Activated B cell treated with CpG ODN at 0.5 μM for 24 hours (primary cell): ENCODE measurements at regions not wholly inside any gene's neighbourhood (a gene's known extent, or its start where the extent isn't known, plus 50 kb on each side); places are given as distances from the start of the nearest gene placed in this dataset.

Source experiments
- ATAC-seq: fragments of 200-7000 bp; cut with Tn5 transposase; one replicate; pipeline ENCODE4 v1.10.0; 2021; ENCODE audit warnings: low read depth, mild to moderate bottlenecking, moderate library complexity
- CTCF ChIA-PET: fragments of 350-600 bp; sonication (Branson Sonifier 250); formaldehyde crosslinking; loops from one replicate; lab custom pipeline; 2021; ENCODE audit warnings: antibody characterized with exemption; lab: Charles Lee
- POLR2A ChIA-PET: fragments of 350-600 bp; sonication (Branson Sonifier 250); formaldehyde crosslinking; loops from one replicate; lab custom pipeline; 2021; ENCODE audit warnings: antibody characterized with exemption; lab: Charles Lee
- DNase-seq: peaks from one replicate; pipeline ENCODE4 v3.0.0; 2022
- H3K27ac Mint-ChIP-seq: one replicate; pipeline ENCODE4 v1.8.0; 2020; ENCODE audit warnings: mixed read lengths
- H3K27me3 Mint-ChIP-seq: one replicate; pipeline ENCODE4 v1.8.0; 2021; ENCODE audit warnings: mixed read lengths
- H3K36me3 Mint-ChIP-seq: one replicate; pipeline ENCODE4 v1.8.0; 2021; ENCODE audit warnings: low read depth, mixed read lengths
- H3K4me1 Mint-ChIP-seq: one replicate; pipeline ENCODE4 v1.8.0; 2021; ENCODE audit warnings: mixed read lengths
- H3K4me3 Mint-ChIP-seq: one replicate; pipeline ENCODE4 v1.8.0; 2020; ENCODE audit warnings: mild to moderate bottlenecking, mixed read lengths
- H3K9me3 Mint-ChIP-seq: one replicate; pipeline ENCODE4 v1.8.0; 2020; ENCODE audit warnings: mixed read lengths
- CTCF ChIP-seq: fragments of 200-600 bp; IDR thresholded peaks from one replicate; pipeline ENCODE4 v1.8.0; 2022; ENCODE audit warnings: antibody characterized with exemption, mild to moderate bottlenecking
- intact Hi-C: fragments of 100-400 bp; cut with micrococcal nuclease; formaldehyde crosslinking; loops from one replicate; pipeline ENCODE4 v1.15.1; 2024

GRCh38 chr22:49404020-49404419 lies 423.7 kb downstream of the BRD1 start:
- CTCF ChIA-PET: no interaction called here
- intact Hi-C loops: no loop called here
- DNase-seq (no peak), ATAC-seq (no peak)
- TF ChIP-seq CTCF: no peak
- H3K36me3 Mint-ChIP-seq: no peaks in the 10 kb centered on the region
- no peaks in the 10 kb centered on the region for H3K9me3 Mint-ChIP-seq
- POLR2A ChIA-PET: no interaction called here
- H3K4me3 Mint-ChIP-seq: no peak overlapping the region
- peaks cover 5% of the 10 kb centered on the region for H3K27me3 Mint-ChIP-seq
- no peak overlapping the region for H3K27ac Mint-ChIP-seq
- no peaks in the 10 kb centered on the region for H3K4me1 Mint-ChIP-seq

GRCh38 chr22:49403102-49403501 lies 424.6 kb downstream of the BRD1 start:
- peaks cover 5% of the 10 kb centered on the region for H3K27me3 Mint-ChIP-seq
- TF ChIP-seq CTCF: no peak
- H3K36me3 Mint-ChIP-seq: no peaks in the 10 kb centered on the region
- no peaks in the 10 kb centered on the region for H3K4me1 Mint-ChIP-seq
- intact Hi-C loops: no loop called here
- ATAC-seq (no peak), DNase-seq (no peak)
- no peaks in the 10 kb centered on the region for H3K9me3 Mint-ChIP-seq
- H3K4me3 Mint-ChIP-seq: no peak overlapping the region
- H3K27ac Mint-ChIP-seq: no peak overlapping the region
- ChIA-PET POLR2A (no interaction called here), CTCF (no interaction called here)

GRCh38 chr22:49402169-49402568 lies 425.5 kb downstream of the BRD1 start:
- CTCF ChIA-PET: no interaction called here
- no peak overlapping the region for H3K27ac Mint-ChIP-seq
- no peak for ATAC-seq
- no peaks in the 10 kb centered on the region for H3K4me1 Mint-ChIP-seq
- intact Hi-C loops: no loop called here
- no peak for DNase-seq
- H3K9me3 Mint-ChIP-seq: no peaks in the 10 kb centered on the region
- TF ChIP-seq CTCF: no peak
- POLR2A ChIA-PET: no interaction called here
- no peak overlapping the region for H3K4me3 Mint-ChIP-seq
- H3K27me3 Mint-ChIP-seq: peaks cover 5% of the 10 kb centered on the region
- no peaks in the 10 kb centered on the region for H3K36me3 Mint-ChIP-seq

GRCh38 chr22:49400941-49401598 lies 426.6 kb downstream of the BRD1 start:
- Mint-ChIP-seq H3K36me3 (no peaks in the 10 kb centered on the region), H3K27me3 (peaks cover 5% of the 10 kb centered on the region), H3K4me3 (no peak overlapping the region), H3K27ac (no peak overlapping the region), H3K4me1 (no peaks in the 10 kb centered on the region), H3K9me3 (no peaks in the 10 kb centered on the region)
- POLR2A ChIA-PET: no interaction called here
- no peak for ATAC-seq
- TF ChIP-seq CTCF: no peak
- no peak for DNase-seq
- intact Hi-C loops: no loop called here
- CTCF ChIA-PET: no interaction called here

- intact Hi-C loops: no loop called here
These were observed 427.3 kb downstream of the BRD1 start for GRCh38 chr22:49400136-49400940.

More at GRCh38 chr22:49400136-49400940, 427.3 kb downstream of the BRD1 start:
- Mint-ChIP-seq H3K4me3 (no peak overlapping the region), H3K4me1 (no peaks in the 10 kb centered on the region), H3K36me3 (no peaks in the 10 kb centered on the region), H3K9me3 (no peaks in the 10 kb centered on the region), H3K27me3 (peaks cover 5% of the 10 kb centered on the region), H3K27ac (no peak overlapping the region)
- DNase-seq: no peak
- no peak for ATAC-seq
- ChIA-PET POLR2A (no interaction called here), CTCF (interaction anchor here (0.6 kb wide), 1 partner anchor 63 kb away, joined by 6 read pairs; no protein-coding TSS in a partner anchor)
- TF ChIP-seq CTCF: no peak
